K562 (cell line): ENCODE measurements at regions not wholly inside any gene's neighbourhood (a gene's known extent, or its start where the extent isn't known, plus 50 kb on each side); places are given as distances from the start of the nearest gene placed in this dataset.

Experiments
- AFF4 ChIP-seq: sonication (generic); formaldehyde crosslinking; IDR thresholded peaks from 2 replicates; pipeline ENCODE4 v1.8.0; 2023; ENCODE audit warnings: mild to moderate bottlenecking, missing genetic modification reagents
- KAT7 ChIP-seq: sonication (generic); formaldehyde crosslinking; IDR thresholded peaks from 2 replicates; pipeline ENCODE4 v1.8.0; 2022; ENCODE audit warnings: missing genetic modification reagents, mild to moderate bottlenecking, borderline replicate concordance
- PHF8 ChIP-seq: fragments of 200-600 bp; sonication (generic); IDR thresholded peaks from 2 replicates; pipeline ENCODE4 v1.6.1; 2012; ENCODE audit warnings: mixed run types, mild to moderate bottlenecking, inconsistent platforms, low read length, moderate library complexity, borderline replicate concordance
- POLR2A ChIP-seq: fragments of 450-650 bp; conservative IDR thresholded peaks from 2 replicates; pipeline ENCODE4 v1.6.1; 2016
- POLR2AphosphoS5 ChIP-seq: IDR thresholded peaks from 2 replicates; pipeline ENCODE4 v1.6.1; 2011; ENCODE audit warnings: mild to moderate bottlenecking, low read depth, low read length, moderate library complexity; ENCODE audit not compliant: control insufficient read depth, insufficient read depth
- RBBP5 ChIP-seq: fragments of 200-600 bp; sonication (generic); IDR thresholded peaks from 2 replicates; pipeline ENCODE4 v1.6.1; 2012; ENCODE audit warnings: borderline replicate concordance, mild to moderate bottlenecking, low read length, control low read depth, inconsistent platforms; ENCODE audit not compliant: insufficient read depth, poor library complexity, severe bottlenecking
- ZBTB33 ChIP-seq: sonication (generic); formaldehyde crosslinking; IDR thresholded peaks from 2 replicates; pipeline ENCODE4 v1.8.1; 2023; ENCODE audit warnings: mild to moderate bottlenecking, missing genetic modification reagents

DNA sequence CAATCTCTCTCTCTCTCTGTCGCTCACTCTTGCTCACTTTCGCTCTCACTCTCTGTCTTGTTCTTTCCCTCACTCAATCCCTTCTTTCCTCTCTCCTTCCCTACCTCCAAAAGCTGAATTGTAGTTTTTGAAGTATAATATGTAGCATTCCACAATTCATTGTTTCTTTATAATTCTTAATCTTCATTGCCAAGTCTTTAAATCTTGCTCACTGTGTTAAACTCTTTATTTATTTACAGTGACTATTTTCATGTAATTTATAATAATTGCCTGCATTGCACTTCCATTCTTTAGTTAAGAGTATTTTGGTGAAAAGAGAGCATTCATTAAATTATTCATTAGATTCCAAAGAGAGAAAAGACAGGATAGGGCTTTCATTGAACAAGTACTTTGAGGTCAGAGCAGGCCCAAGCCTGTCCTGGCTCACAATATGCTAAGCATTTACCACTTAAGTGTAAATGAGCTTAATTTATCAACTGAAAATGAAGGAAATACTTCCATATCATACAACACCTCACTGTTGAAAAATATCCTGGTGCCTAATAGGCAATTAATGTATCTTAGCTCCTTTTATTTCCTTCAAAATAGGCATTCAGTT is 257.4 kb upstream of the SLITRK1 start:
- TF ChIP-seq ZBTB33 (CRISPR knock-in tag) = no peak
- no peak for TF ChIP-seq POLR2A
- TF ChIP-seq POLR2AphosphoS5 = no peak
- TF ChIP-seq KAT7 (CRISPR knock-in tag) = no peak
- TF ChIP-seq AFF4 (CRISPR knock-in tag) = no peak
- no peak for TF ChIP-seq RBBP5
- TF ChIP-seq PHF8 = no peak
